MCF 10A (cell line): ENCODE measurements at regions not wholly inside any gene's neighbourhood (a gene's known extent, or its start where the extent isn't known, plus 50 kb on each side); places are given as distances from the start of the nearest gene placed in this dataset.

Source experiments
- BruUV-seq: library from RNA; stranded (reverse); fragments of 400-500 nt; replicated peaks from 2 replicates; lab custom pipeline; 2021; lab: Mats Ljungman, UMichigan
- CTCF ChIA-PET: fragments of 300-600 bp; sonication (Branson Sonifier 250); formaldehyde crosslinking; extraction: SDS; loops from one replicate; lab custom pipeline; 2021; ENCODE audit warnings: antibody characterized with exemption, inconsistent platforms; lab: Yijun Ruan, JAX
- POLR2A ChIA-PET: fragments of 300-600, 350-650 bp; sonication (Branson Sonifier 250); formaldehyde crosslinking; extraction: SDS; loops from one replicate; lab custom pipeline; 2020; ENCODE audit warnings: antibody characterized with exemption, inconsistent platforms; lab: Yijun Ruan, JAX
- DNase-seq: peaks from one replicate; pipeline ENCODE4 v3.0.0-alpha.2; 2018; ENCODE audit not compliant: unreplicated experiment
- H3K27ac Mint-ChIP-seq: one replicate; pipeline ENCODE4 v1.8.0; 2022; ENCODE audit warnings: mild to moderate bottlenecking, low read depth, mixed read lengths; ENCODE audit not compliant: unreplicated experiment
- H3K27me3 Mint-ChIP-seq: one replicate; pipeline ENCODE4 v1.8.0; 2022; ENCODE audit warnings: mixed read lengths; ENCODE audit not compliant: insufficient read depth, unreplicated experiment
- H3K36me3 Mint-ChIP-seq: one replicate; pipeline ENCODE4 v1.8.0; 2022; ENCODE audit warnings: mild to moderate bottlenecking, moderate library complexity, mixed read lengths; ENCODE audit not compliant: insufficient read depth, unreplicated experiment
- H3K4me1 Mint-ChIP-seq: one replicate; pipeline ENCODE4 v1.8.0; 2022; ENCODE audit warnings: mixed read lengths; ENCODE audit not compliant: insufficient read depth, unreplicated experiment
- H3K4me3 Mint-ChIP-seq: one replicate; pipeline ENCODE4 v1.8.0; 2022; ENCODE audit warnings: mild to moderate bottlenecking, moderate library complexity, mixed read lengths; ENCODE audit not compliant: unreplicated experiment
- H3K9me3 Mint-ChIP-seq: one replicate; pipeline ENCODE4 v1.8.0; 2022; ENCODE audit warnings: mixed read lengths; ENCODE audit not compliant: unreplicated experiment
- CTCF ChIP-seq: fragments of 200-600 bp; IDR thresholded peaks from one replicate; pipeline ENCODE4 v1.8.0; 2022; ENCODE audit warnings: antibody characterized with exemption, mild to moderate bottlenecking; ENCODE audit not compliant: unreplicated experiment
- intact Hi-C: fragments of 100-400 bp; cut with micrococcal nuclease; formaldehyde crosslinking; loops from 2 replicates; pipeline ENCODE4 v1.14.1; 2022

GRCh38 chrX:98490670-98491069 is 1607.0 kb downstream of the RPA4 start:
- H3K9me3 Mint-ChIP-seq, result no peaks in the 10 kb centered on the region
- no peaks in the 10 kb centered on the region for H3K36me3 Mint-ChIP-seq
- intact Hi-C loops, result no loop called here
- no peaks in the 10 kb centered on the region for H3K4me1 Mint-ChIP-seq
- BruUV-seq, result no TSS peak
- H3K27me3 Mint-ChIP-seq, result peaks cover 10% of the 10 kb centered on the region
- no peak for DNase-seq
- ChIA-PET POLR2A (no interaction called here), CTCF (no interaction called here)
- H3K4me3 Mint-ChIP-seq, result no peak overlapping the region
- no peak overlapping the region for H3K27ac Mint-ChIP-seq
- TF ChIP-seq CTCF, result no peak

DNA sequence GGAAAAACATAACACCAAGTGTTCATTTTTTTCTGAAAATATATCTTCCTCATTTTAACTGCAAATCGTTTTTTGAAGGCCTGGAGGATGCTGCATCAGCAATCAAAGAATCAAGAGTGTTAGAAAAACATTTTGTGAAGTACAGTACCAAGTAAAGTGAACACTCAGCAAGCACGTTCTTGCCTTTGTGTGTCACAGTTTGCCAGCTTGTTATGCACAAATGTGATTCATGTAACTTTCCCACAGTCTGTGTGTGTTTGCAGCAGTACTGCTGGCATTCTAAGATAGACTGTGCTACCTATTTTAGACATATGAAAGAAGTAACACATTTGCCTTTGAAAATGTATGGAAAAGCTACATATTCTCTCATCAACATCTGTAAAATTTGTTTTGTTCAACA is 1617.7 kb downstream of the RPA4 start:
- DNase-seq, result no peak
- H3K27ac Mint-ChIP-seq, result no peak overlapping the region
- ChIA-PET POLR2A (no interaction called here), CTCF (interaction anchor here (0.6 kb wide), 1 partner anchor 55 kb away, joined by 5 read pairs; no protein-coding TSS in a partner anchor)
- intact Hi-C loops, result no loop called here
- BruUV-seq, result no TSS peak
- H3K27me3 Mint-ChIP-seq, result peaks cover 14% of the 10 kb centered on the region
- TF ChIP-seq CTCF, result no peak
- H3K4me3 Mint-ChIP-seq, result no peak overlapping the region
- no peaks in the 10 kb centered on the region for H3K36me3 Mint-ChIP-seq
- no peaks in the 10 kb centered on the region for H3K9me3 Mint-ChIP-seq
- no peaks in the 10 kb centered on the region for H3K4me1 Mint-ChIP-seq

DNA sequence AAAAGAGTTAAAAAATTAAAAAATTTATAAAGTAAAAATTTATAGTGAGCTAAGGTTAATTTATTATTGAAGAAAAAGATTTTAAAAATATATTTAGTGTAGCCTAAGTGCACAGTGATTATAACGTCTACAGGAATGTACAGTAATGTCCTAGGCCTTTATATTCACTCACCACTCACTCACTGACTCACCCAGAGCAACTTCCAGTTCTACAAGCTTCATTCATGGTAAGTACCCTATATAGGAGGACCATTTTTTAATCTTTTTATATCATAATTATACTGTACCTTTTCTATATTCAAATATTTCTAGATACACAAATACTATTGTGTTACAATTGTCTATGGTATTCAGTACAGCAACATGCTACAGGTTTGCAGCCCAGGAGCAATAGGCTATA is 1623.2 kb downstream of the RPA4 start:
- POLR2A ChIA-PET, result no interaction called here
- intact Hi-C loops, result no loop called here
- BruUV-seq, result no TSS peak

DNA sequence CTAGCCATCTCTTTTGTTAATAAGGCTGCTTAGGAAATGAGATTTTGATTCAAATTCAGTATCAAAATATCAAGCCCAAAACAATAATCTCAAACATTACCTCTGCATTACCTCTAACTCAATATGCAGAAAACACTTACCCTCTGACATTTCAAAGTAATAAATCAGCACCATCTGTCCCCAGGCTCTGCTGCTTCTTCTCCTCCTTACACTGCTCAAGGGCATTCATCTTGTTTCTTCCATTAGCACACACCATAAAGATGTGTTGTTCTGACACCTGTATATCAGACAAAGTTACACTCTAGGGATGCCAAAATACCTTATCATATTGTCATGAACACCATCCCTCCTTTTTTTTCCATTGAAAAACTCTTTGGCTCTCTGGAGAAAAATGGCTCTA is 1630.3 kb downstream of the RPA4 start:
- H3K27me3 Mint-ChIP-seq, result peaks cover 30% of the 10 kb centered on the region
- no peak for DNase-seq
- no peaks in the 10 kb centered on the region for H3K4me1 Mint-ChIP-seq
- intact Hi-C loops, result no loop called here
- H3K9me3 Mint-ChIP-seq, result no peaks in the 10 kb centered on the region
- no peak overlapping the region for H3K27ac Mint-ChIP-seq
- BruUV-seq, result no TSS peak
- ChIA-PET CTCF (no interaction called here), POLR2A (no interaction called here)
- no peaks in the 10 kb centered on the region for H3K36me3 Mint-ChIP-seq
- TF ChIP-seq CTCF, result no peak
- no peak overlapping the region for H3K4me3 Mint-ChIP-seq

More for the DNA sequence above, 1623.2 kb downstream of the RPA4 start:
- CTCF ChIA-PET, result no interaction called here
- Mint-ChIP-seq H3K27me3 (peaks cover 14% of the 10 kb centered on the region), H3K4me3 (no peak overlapping the region), H3K4me1 (no peaks in the 10 kb centered on the region), H3K27ac (no peak overlapping the region), H3K9me3 (no peaks in the 10 kb centered on the region), H3K36me3 (no peaks in the 10 kb centered on the region)
- no peak for TF ChIP-seq CTCF
- no peak for DNase-seq
